HCT116 (cell line): ENCODE measurements at regions not wholly inside any gene's neighbourhood (a gene's known extent, or its start where the extent isn't known, plus 50 kb on each side); places are given as distances from the start of the nearest gene placed in this dataset.

Experiments
- ATAC-seq: fragments of 200-7000 bp; cut with Tn5 transposase; 2 replicates; pipeline ENCODE4 v1.9.1; 2020; ENCODE audit warnings: mild to moderate bottlenecking, moderate library complexity
- BruUV-seq: library from RNA; stranded (reverse); fragments of 400-500 nt; replicated peaks from 2 replicates; lab custom pipeline; 2021; lab: Mats Ljungman, UMichigan
- CTCF ChIA-PET: fragments of 300-600 bp; sonication (Branson Sonifier 250); formaldehyde crosslinking; loops from one replicate; lab custom pipeline; 2021; ENCODE audit warnings: antibody characterized with exemption; lab: Charles Lee
- POLR2A ChIA-PET: fragments of 300-600, 350-600 bp; sonication (Branson Sonifier 250); formaldehyde crosslinking; loops from one replicate; lab custom pipeline; 2021; ENCODE audit warnings: antibody characterized with exemption; lab: Charles Lee
- RAD21 ChIA-PET, 2 experiments: fragments of 300-600 bp; sonication (Branson Sonifier 250); formaldehyde crosslinking; loops; one replicate each; lab custom pipeline; 2023; ENCODE audit warnings: low total read pairs in 2 of 2; ENCODE audit not compliant: uncharacterized antibody in 2 of 2, unreplicated experiment in 2 of 2, low non-redundant PET in 1 of 2; lab: Charles Lee
- DNase-seq: peaks from one replicate; pipeline ENCODE4 v3.0.0-alpha.2; 2010; ENCODE audit warnings: low read depth, low spot score
- H2AFZ ChIP-seq: fragments of 200-600 bp; shearing (Covaris generic), sonication (generic); 2 replicates; pipeline ENCODE4 v1.6.1; 2017; ENCODE audit warnings: low read depth, mixed run types, mixed read lengths, antibody characterized with exemption, low read length; ENCODE audit not compliant: poor library complexity, severe bottlenecking
- H3K27ac ChIP-seq: 2 replicates; pipeline ENCODE4 v1.5.1; 2012; ENCODE audit warnings: low read depth, low read length
- H3K27me3 ChIP-seq: fragments of 200-600 bp; sonication (generic); 2 replicates; pipeline ENCODE4 v1.6.1; 2016; ENCODE audit warnings: mixed run types, low read length, mixed read lengths; ENCODE audit not compliant: insufficient read depth
- H3K36me3 ChIP-seq, 2 experiments: fragments of 200-500 bp in 1 of 2; fragments of 200-600 bp in 1 of 2; sonication (Bioruptor generic) in 1 of 2; sonication (generic) in 1 of 2; 2 replicates each; pipeline versions ENCODE4 v1.5.1 to v1.6.1; 2014 to 2016; ENCODE audit warnings: low read length in 2 of 2, inconsistent platforms in 1 of 2, mixed read lengths in 1 of 2, mixed run types in 1 of 2; ENCODE audit not compliant: insufficient read depth in 2 of 2, control insufficient read depth in 1 of 2
- H3K4me1 ChIP-seq, 2 experiments: fragments of 200-600 bp in 1 of 2; sonication (generic) in 1 of 2; 2 replicates each; pipeline versions ENCODE4 v1.5.1 to v1.6.1; 2012 to 2017; ENCODE audit warnings: low read length in 2 of 2, inconsistent platforms in 1 of 2, mild to moderate bottlenecking in 1 of 2, mixed read lengths in 1 of 2, mixed run types in 1 of 2, moderate library complexity in 1 of 2; ENCODE audit not compliant: insufficient read depth in 2 of 2, control insufficient read depth in 1 of 2
- H3K4me2 ChIP-seq: fragments of 200-600 bp; sonication (generic); 2 replicates; pipeline ENCODE4 v1.6.1; 2017; ENCODE audit warnings: mixed run types, low read length, mixed read lengths
- H3K4me3 ChIP-seq, 2 experiments: fragments of 200-600 bp in 1 of 2; sonication (generic) in 1 of 2; replicated peaks in 1 of 2; 2 replicates each; pipeline ENCODE4 v1.5.1; 2011 to 2016; ENCODE audit warnings: low read length in 2 of 2, control low read depth in 1 of 2, low read depth in 1 of 2, mild to moderate bottlenecking in 1 of 2, mixed read lengths in 1 of 2, mixed run types in 1 of 2
- H3K79me2 ChIP-seq: fragments of 200-600 bp; sonication (generic); 2 replicates; pipeline ENCODE4 v1.6.1; 2017; ENCODE audit warnings: mild to moderate bottlenecking, mixed run types, low read length, moderate library complexity, mixed read lengths; ENCODE audit not compliant: insufficient read depth
- H3K9ac ChIP-seq: fragments of 200-600 bp; sonication (generic); 2 replicates; pipeline ENCODE4 v1.6.1; 2016; ENCODE audit warnings: low read length, mixed read lengths
- H3K9me2 ChIP-seq: fragments of 200-600 bp; sonication (generic), shearing (Covaris generic); 2 replicates; pipeline ENCODE4 v1.6.1; 2017; ENCODE audit warnings: mixed run types, mild to moderate bottlenecking, moderate library complexity; ENCODE audit not compliant: insufficient read depth
- H3K9me3 ChIP-seq, 2 experiments: fragments of 200-500 bp in 1 of 2; fragments of 200-600 bp in 1 of 2; sonication (Bioruptor generic) in 1 of 2; sonication (generic) in 1 of 2; 2 replicates each; pipeline ENCODE4 v1.6.1; 2014 to 2017; ENCODE audit warnings: low read length in 2 of 2, mixed read lengths in 2 of 2, inconsistent platforms in 1 of 2, low read depth in 1 of 2, mild to moderate bottlenecking in 1 of 2, mixed run types in 1 of 2, moderate library complexity in 1 of 2; ENCODE audit not compliant: control insufficient read depth in 1 of 2, insufficient read depth in 1 of 2
- H4K20me1 ChIP-seq: fragments of 200-600 bp; sonication (generic), shearing (Covaris generic); 2 replicates; pipeline ENCODE4 v1.6.1; 2017; ENCODE audit warnings: mixed run types, mild to moderate bottlenecking, moderate library complexity; ENCODE audit not compliant: insufficient read depth
- ATF3 ChIP-seq: IDR thresholded peaks from 2 replicates; pipeline ENCODE4 v1.6.1; 2012
- CEBPB ChIP-seq: IDR thresholded peaks from 2 replicates; pipeline ENCODE4 v1.6.1; 2012; ENCODE audit warnings: low read depth
- EGR1 ChIP-seq: IDR thresholded peaks from 2 replicates; pipeline ENCODE4 v1.6.1; 2012; ENCODE audit warnings: low read depth
- EZH2 ChIP-seq: fragments of 200-600 bp; sonication (generic); IDR thresholded peaks from 2 replicates; pipeline ENCODE4 v1.6.1; 2017; ENCODE audit warnings: antibody characterized with exemption, mixed run types
- EZH2phosphoT487 ChIP-seq: fragments of 200-600 bp; IDR thresholded peaks from 2 replicates; pipeline ENCODE4 v1.6.1; 2018; ENCODE audit warnings: antibody characterized with exemption, borderline replicate concordance
- FOSL1 ChIP-seq: IDR thresholded peaks from 2 replicates; pipeline ENCODE4 v1.6.1; 2012; ENCODE audit warnings: low read depth
- JUND ChIP-seq: IDR thresholded peaks from 2 replicates; pipeline ENCODE4 v1.6.1; 2012
- MAX ChIP-seq: IDR thresholded peaks from 2 replicates; pipeline ENCODE4 v1.6.1; 2012
- POLR2A ChIP-seq: IDR thresholded peaks from 2 replicates; pipeline ENCODE4 v1.7.0; 2011; ENCODE audit warnings: borderline replicate concordance; ENCODE audit not compliant: insufficient read depth, insufficient read length; ENCODE audit errors: extremely low read depth
- POLR2AphosphoS5 ChIP-seq: IDR thresholded peaks from 2 replicates; pipeline ENCODE4 v1.6.1; 2011; ENCODE audit warnings: mild to moderate bottlenecking, low read depth, low read length, moderate library complexity
- RAD21 ChIP-seq: IDR thresholded peaks from 2 replicates; pipeline ENCODE4 v1.6.1; 2012; ENCODE audit warnings: low read depth, mild to moderate bottlenecking
- REST ChIP-seq: IDR thresholded peaks from 2 replicates; pipeline ENCODE4 v1.6.1; 2012; ENCODE audit warnings: low read depth
- SIN3A ChIP-seq: IDR thresholded peaks from 2 replicates; pipeline ENCODE4 v1.6.1; 2012; ENCODE audit warnings: low read depth
- SP1 ChIP-seq: IDR thresholded peaks from 2 replicates; pipeline ENCODE4 v1.6.1; 2012; ENCODE audit warnings: low read depth
- SRF ChIP-seq: IDR thresholded peaks from 2 replicates; pipeline ENCODE4 v1.6.1; 2012; ENCODE audit warnings: low read depth
- TCF7L2 ChIP-seq: IDR thresholded peaks from 2 replicates; pipeline ENCODE4 v1.7.0; 2011; ENCODE audit warnings: borderline replicate concordance, inconsistent platforms; ENCODE audit not compliant: insufficient read depth, insufficient read length; ENCODE audit errors: extremely low read depth
- YY1 ChIP-seq: IDR thresholded peaks from 2 replicates; pipeline ENCODE4 v1.6.1; 2011; ENCODE audit warnings: low read length, low read depth, moderate library complexity, mild to moderate bottlenecking; ENCODE audit not compliant: insufficient replicate concordance; ENCODE audit errors: extremely low read depth
- ZBTB33 ChIP-seq: IDR thresholded peaks from 2 replicates; pipeline ENCODE4 v1.6.1; 2011; ENCODE audit warnings: mild to moderate bottlenecking, low read length, moderate library complexity; ENCODE audit not compliant: insufficient replicate concordance; ENCODE audit errors: extremely low read depth
- ZFX ChIP-seq: fragments of 450-650 bp; IDR thresholded peaks from 2 replicates; pipeline ENCODE4 v1.6.1; 2017
- ZNF274 ChIP-seq: fragments of 200-500 bp; sonication (Bioruptor generic); IDR thresholded peaks from 2 replicates; pipeline ENCODE4 v1.6.1; 2014; ENCODE audit warnings: mild to moderate bottlenecking, low read depth, low read length, inconsistent platforms
- intact Hi-C: fragments of 100-400 bp; cut with micrococcal nuclease; formaldehyde crosslinking; loops from 2 replicates; pipeline ENCODE4 v1.10.0; 2022

GRCh38 chr20:9968015-9968414 lies 66.8 kb upstream of the ANKEF1 start:
- Histone ChIP-seq H3K4me2 (no peak overlapping the region), H4K20me1 (no peaks in the 10 kb centered on the region), H3K4me3 (no peak overlapping the region), H3K9ac (no peak overlapping the region)
- intact Hi-C loops, result no loop called here
- ChIA-PET RAD21 (no interaction called here), POLR2A (interaction anchor here (1.6 kb wide), 1 partner anchor 350 kb away, joined by 3 read pairs; no protein-coding TSS in a partner anchor)
- no TSS peak for BruUV-seq
- no peak for DNase-seq
- TF ChIP-seq SP1 (no peak), ATF3 (no peak), TCF7L2 (no peak), ZNF274 (no peak), CEBPB (no peak), ZBTB33 (no peak), EZH2phosphoT487 (no peak), FOSL1 (no peak), EZH2 (no peak), REST (no peak), YY1 (no peak), POLR2AphosphoS5 (no peak), POLR2A (no peak), SIN3A (no peak), EGR1 (no peak), MAX (no peak), ZFX (no peak), SRF (no peak), RAD21 (no peak), JUND (no peak)
- TF ChIP-seq, all 23 proteins: peak for 0
- Histone ChIP-seq H2AFZ (no peak overlapping the region), H3K9me3 (no peaks in the 10 kb centered on the region), H3K36me3 (no peaks in the 10 kb centered on the region), H3K4me1 (no peaks in the 10 kb centered on the region), H3K27ac (no peak overlapping the region), H3K27me3 (no peaks in the 10 kb centered on the region), H3K9me2 (no peaks in the 10 kb centered on the region), H3K79me2 (no peaks in the 10 kb centered on the region)
- no peak for ATAC-seq
- CTCF ChIA-PET, result interaction anchor here (0.8 to 2.3 kb wide), 5 partner anchors 19 to 350 kb away, joined by 3 to 17 read pairs (median 5); no protein-coding TSS in a partner anchor
